Stromal cell of bone marrow (primary cell): ENCODE measurements at regions not wholly inside any gene's neighbourhood (a gene's known extent, or its start where the extent isn't known, plus 50 kb on each side); places are given as distances from the start of the nearest gene placed in this dataset.
"Not testable (repeated sequence)": the region's sequence is repeated elsewhere in the genome, so short reads cannot be mapped to it uniquely, and the experiment has no call there.

Source experiments
- DNase-seq: peaks from one replicate; pipeline ENCODE4 v3.0.0-alpha.2; 2012; ENCODE audit warnings: low read depth

- DNase-seq = not testable (repeated sequence)
Observed at GRCh38 chr12:131440209-131441059, 270.5 kb upstream of the SFSWAP start.

- DNase-seq = no peak
Observed at GRCh38 chr12:131441060-131441396, 269.9 kb upstream of the SFSWAP start.

- DNase-seq = no peak
Observed at GRCh38 chr12:131441638-131442336, 269.1 kb upstream of the SFSWAP start.

- DNase-seq = no peak
Observed at GRCh38 chr12:131442337-131442918, 268.5 kb upstream of the SFSWAP start.

- DNase-seq = no peak
Observed at GRCh38 chr12:131443019-131444000, 267.6 kb upstream of the SFSWAP start.

- DNase-seq = no peak
Observed at GRCh38 chr12:131444220-131445164, 266.4 kb upstream of the SFSWAP start.

GRCh38 chr12:131445184-131445774, 265.6 kb upstream of the SFSWAP start:
- no peak for DNase-seq

GRCh38 chr12:131445795-131446194, 265.1 kb upstream of the SFSWAP start:
- no peak for DNase-seq

- not testable (repeated sequence) for DNase-seq
Observed at GRCh38 chr12:131447636-131448035, 263.3 kb upstream of the SFSWAP start.

GRCh38 chr12:131448254-131448795, 262.6 kb upstream of the SFSWAP start:
- DNase-seq = no peak

- DNase-seq = no peak
Observed at GRCh38 chr12:131449027-131449426, 261.9 kb upstream of the SFSWAP start.

- DNase-seq = no peak
Observed at GRCh38 chr12:131452444-131452860, 258.4 kb upstream of the SFSWAP start.

- DNase-seq = no peak
Observed at GRCh38 chr12:131454418-131455217, 256.3 kb upstream of the SFSWAP start.

- no peak for DNase-seq
Observed at GRCh38 chr12:131455218-131455506, 255.7 kb upstream of the SFSWAP start.

GRCh38 chr12:131455581-131456110, 255.2 kb upstream of the SFSWAP start:
- DNase-seq = no peak

GRCh38 chr12:131456301-131457027, 254.4 kb upstream of the SFSWAP start:
- DNase-seq = no peak

GRCh38 chr12:131457028-131457310, 253.9 kb upstream of the SFSWAP start:
- DNase-seq = no peak

GRCh38 chr12:131457331-131458047, 253.4 kb upstream of the SFSWAP start:
- DNase-seq = no peak
